T-helper 1 cell treated with Interleukin-12 subunit alpha and Interleukin-12 subunit beta and Interleukin-4 antibody, amounts not matched to agents 30 ng/mL and 1 ng/mL, for 36 hours (primary cell): ENCODE measurements at regions not wholly inside any gene's neighbourhood (a gene's known extent, or its start where the extent isn't known, plus 50 kb on each side); places are given as distances from the start of the nearest gene placed in this dataset.

ENCODE experiments used
- intact Hi-C: fragments of 100-400 bp; cut with micrococcal nuclease; formaldehyde crosslinking; loops from one replicate; pipeline ENCODE4 v1.15.1; 2024

- intact Hi-C loops, result no loop called here
These were observed 141.7 kb downstream of the LACC1 start for GRCh38 chr13:44021422-44021821.

GRCh38 chr13:44022196-44022595, 142.5 kb downstream of the LACC1 start:
- intact Hi-C loops, result no loop called here

GRCh38 chr13:44024167-44024845, 144.6 kb downstream of the LACC1 start:
- intact Hi-C loops, result no loop called here

GRCh38 chr13:44024846-44025195, 145.1 kb downstream of the LACC1 start:
- intact Hi-C loops, result no loop called here

DNA sequence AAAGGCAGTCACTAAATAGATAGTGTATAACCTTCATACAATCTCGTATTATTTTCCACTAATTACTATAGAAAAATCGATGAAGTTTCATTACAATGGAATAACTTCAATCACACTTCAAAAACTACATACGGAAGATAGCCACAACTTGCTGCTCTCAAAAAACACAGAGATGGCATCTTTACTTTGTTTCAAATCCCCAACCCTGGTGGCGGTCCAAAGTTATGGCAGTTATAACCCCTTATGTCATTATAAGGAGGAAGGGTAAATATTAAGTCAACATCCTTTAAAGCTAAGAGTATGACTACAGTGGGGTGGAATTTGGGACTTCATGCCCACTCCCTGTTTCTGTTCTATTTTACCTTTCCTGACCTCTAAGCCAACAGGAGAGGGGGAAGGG, 146.5 kb downstream of the LACC1 start:
- intact Hi-C loops, result no loop called here

DNA sequence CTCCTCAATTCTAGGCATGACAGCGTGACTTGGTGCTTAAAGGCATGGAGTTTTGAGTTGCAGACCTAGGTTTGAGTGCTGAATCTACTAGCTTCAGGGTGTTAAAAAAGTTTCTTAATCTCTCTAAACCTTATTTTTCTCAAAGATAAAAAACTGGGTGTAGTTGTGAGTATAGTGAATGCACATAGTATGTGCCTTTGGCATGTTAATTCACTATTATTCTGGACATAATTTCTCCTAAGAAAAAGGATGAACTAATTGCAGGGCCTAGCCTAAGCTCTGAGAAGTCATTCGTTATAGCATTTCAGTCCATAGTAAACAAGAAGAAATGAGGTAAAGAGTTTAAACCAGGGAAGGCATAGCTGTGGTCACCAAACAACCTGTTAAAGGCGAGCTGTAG, 149.0 kb downstream of the LACC1 start:
- intact Hi-C loops, result no loop called here

- intact Hi-C loops, result no loop called here
These were observed 150.9 kb downstream of the LACC1 start for GRCh38 chr13:44030615-44031014.

DNA sequence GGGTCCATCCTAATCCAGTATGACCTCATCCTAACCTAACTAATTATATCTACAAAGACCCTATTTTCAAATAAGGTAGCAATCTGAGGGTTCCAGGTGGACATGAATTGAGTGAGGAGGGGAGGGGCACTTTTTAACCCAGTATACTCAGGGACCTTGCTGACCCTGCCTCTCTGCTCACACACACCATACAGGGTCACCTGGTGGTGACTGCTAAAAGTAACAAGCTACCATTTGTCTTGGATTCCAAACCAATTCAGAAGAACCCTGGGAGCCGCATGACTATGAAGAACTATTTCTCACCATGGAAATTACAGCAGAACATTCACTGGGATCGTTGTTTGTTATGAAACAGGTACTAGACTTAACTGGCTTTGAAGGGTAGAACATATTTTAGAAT, 151.9 kb downstream of the LACC1 start:
- intact Hi-C loops, result no loop called here

DNA sequence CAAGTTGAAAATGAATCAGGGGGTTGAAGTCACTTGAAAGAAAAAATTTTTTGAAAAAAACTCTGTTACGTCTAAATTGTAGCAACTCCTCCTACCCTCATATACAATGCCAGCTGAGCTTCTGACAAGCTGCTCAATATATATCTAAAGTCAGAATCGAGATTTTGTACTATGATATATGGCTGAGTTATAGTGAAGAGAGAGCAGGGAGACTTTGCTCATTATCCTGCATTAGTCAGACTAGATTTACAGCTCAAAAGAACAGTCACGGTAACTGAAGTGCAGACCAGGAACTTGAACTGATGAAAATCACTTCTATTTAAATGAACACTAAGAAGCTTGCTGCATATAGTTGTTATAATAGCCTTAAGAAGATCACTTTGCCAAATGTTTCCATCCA, 153.1 kb downstream of the LACC1 start:
- intact Hi-C loops, result no loop called here

DNA sequence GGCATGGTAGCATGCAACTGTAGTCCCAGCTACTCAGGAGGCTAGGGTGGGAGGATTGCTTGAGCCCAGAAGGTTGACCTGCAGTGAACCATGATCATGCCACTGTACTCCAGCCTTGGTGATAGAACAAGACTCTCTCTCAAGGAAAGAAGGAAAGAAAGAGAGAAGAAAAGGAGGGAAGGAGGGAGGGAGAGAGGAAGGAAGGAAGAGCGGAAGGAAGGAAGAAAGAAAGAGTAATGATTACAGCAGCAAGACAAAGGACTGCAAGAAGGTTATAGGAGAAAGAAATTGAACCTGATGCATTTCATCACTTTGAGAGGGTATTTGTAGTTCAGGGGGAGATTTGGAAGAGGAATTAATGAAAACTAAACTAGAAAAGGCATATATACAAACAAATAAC, 155.7 kb downstream of the LACC1 start:
- intact Hi-C loops, result no loop called here

- intact Hi-C loops, result no loop called here
These were observed 160.5 kb downstream of the LACC1 start for GRCh38 chr13:44040070-44040817.

DNA sequence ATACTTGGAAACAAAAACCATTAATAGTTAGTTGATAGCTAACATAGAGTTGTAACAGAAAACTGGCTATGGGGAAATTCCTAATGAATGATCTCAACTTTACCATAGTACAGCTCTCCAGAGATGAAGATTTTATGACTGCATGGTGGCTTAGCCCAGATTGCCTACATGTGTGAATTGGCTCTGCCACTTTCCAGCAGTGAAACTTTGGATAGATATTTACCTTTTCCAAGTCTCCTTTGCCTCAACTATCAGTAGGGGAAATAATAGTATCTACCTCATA, 161.1 kb downstream of the LACC1 start:
- intact Hi-C loops, result no loop called here

GRCh38 chr13:44044547-44045179, 165.0 kb downstream of the LACC1 start:
- intact Hi-C loops, result no loop called here

GRCh38 chr13:44045180-44045562, 165.5 kb downstream of the LACC1 start:
- intact Hi-C loops, result no loop called here

DNA sequence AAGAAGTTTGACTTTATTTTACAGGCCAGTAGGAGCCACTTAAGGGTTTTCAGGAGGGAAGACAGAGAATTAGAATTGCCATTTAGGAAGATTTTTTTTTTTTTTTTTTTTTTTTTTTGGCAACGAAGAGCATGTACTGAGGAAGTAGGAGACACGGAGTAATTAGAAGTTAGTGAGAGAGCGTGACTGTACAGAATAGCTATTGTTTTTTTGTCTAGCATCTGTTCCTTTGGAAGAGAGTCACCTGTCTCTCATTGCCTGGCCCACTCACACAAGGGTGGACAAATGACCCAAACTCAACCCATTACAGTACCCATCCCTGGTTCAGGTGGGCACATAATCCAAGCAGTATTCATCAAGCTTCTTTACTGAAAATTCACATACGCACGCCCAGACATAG, 166.7 kb downstream of the LACC1 start:
- intact Hi-C loops, result no loop called here

GRCh38 chr13:44048326-44048725, 168.6 kb downstream of the LACC1 start:
- intact Hi-C loops, result no loop called here

GRCh38 chr13:44049081-44049945, 169.6 kb downstream of the LACC1 start:
- intact Hi-C loops, result no loop called here

DNA sequence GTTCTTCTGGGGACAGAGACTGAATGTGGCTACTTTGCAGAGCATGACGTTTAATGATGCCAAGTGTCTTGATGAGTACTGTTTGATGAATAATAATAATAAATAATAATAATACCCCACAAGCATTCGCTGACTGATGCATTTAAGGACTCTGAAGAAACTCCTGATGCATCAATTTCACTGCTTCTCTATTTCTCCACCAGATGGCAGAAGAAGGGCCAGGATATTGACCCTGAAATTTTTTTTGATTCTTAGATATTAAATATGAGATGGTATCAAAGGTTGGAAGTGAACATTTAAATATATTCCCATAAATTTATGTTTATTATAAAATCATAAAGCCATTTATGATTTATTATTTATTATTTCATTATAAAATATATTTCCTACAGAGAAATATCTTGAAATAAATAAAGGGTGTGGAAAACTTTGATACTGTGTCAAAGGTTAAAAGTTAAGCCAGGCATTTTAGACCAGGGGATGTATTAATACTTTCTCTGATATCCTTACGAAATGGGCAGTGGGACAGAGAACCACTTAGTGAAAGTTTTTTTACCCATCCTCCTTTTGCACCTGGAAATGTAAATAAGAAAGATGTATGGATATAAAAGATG, 170.9 kb downstream of the LACC1 start:
- intact Hi-C loops, result loop anchor here (1.0 to 10.0 kb wide), 5 partner anchors 92 to 388 kb away; no protein-coding TSS in a partner anchor

DNA sequence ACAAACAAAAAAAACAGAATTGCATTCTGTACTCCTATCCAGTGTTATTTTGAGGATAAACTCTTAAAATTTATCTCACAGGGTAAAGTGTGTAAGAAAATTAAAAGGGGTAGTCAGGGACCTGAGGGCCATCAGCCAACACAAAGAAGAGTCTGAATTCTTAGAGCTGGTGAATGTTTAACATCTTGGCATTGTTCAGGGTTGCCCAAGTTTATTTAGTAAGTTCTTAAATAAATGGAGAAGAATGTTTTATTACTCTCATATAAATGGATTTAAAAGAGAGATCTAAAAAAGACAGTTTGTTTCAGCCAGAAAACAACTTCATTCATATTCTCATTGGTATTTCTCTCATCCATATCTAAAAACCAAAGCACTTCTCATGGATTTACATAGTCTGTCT, 171.7 kb downstream of the LACC1 start:
- intact Hi-C loops, result loop anchor here (2.0 to 10.0 kb wide), 3 partner anchors 139 to 193 kb away; no protein-coding TSS in a partner anchor

DNA sequence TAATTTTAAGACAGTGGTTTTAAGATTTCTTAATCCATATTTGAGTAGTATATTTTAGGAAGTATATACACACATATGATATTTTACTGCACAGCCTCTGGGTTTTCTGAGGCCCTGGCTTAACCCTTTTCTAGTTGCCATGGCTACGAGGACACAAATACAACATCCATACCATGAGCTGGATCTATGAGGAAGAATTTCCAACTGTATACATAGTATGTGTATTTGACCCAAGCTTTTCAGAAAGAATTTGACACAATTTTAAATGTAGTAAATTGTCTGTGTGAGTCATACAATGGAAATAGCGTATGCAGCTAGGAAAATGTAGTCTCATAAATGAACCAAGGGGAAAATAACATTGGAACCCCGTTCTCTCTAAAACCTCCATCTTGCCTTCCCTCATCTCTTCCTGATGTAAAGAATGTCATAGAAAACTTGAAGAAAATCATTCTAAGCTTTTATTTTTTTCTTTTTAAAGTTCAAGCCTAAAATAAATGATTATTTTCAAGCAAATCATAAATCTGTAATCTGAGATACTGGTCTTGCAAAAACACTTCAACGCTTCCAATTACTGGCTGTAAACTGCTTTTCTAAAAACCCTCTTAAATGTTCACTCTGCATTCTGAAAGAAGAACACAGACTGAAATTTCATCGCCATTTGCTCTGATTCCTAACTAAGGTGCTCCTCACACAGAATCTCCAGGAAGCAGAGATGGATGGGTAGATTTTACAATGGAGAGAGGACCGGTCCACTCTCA, 172.4 kb downstream of the LACC1 start:
- intact Hi-C loops, result loop anchor here (2.0 to 10.0 kb wide), 3 partner anchors 139 to 193 kb away; no protein-coding TSS in a partner anchor
